ENCODE measurements at regions not wholly inside any gene's neighbourhood (a gene's known extent, or its start where the extent isn't known, plus 50 kb on each side); places are given as distances from the start of the nearest gene placed in this dataset.

GRCh38 chr7:18305866-18306265, 189.7 kb upstream of the HDAC9 start:
- Histone ChIP-seq H3K9me3 (ENCODE audit: insufficient read depth, low read depth, low read length) (no peaks in the 10 kb centered on the region), H3K79me2 (ENCODE audit: insufficient read depth, low read length) (peaks cover 97% of the 10 kb centered on the region), H3K4me2 (ENCODE audit: low read depth, low read length, poor library complexity, severe bottlenecking) (no peak overlapping the region), H3K27me3 (ENCODE audit: insufficient read depth, low read length, poor library complexity, severe bottlenecking) (no peaks in the 10 kb centered on the region), H3K9ac (ENCODE audit: low read depth, low read length, poor library complexity, severe bottlenecking) (no peak overlapping the region), H3K4me1 (ENCODE audit: insufficient read depth, low read length, poor library complexity, severe bottlenecking) (peaks cover 28% of the 10 kb centered on the region), H3F3A (ENCODE audit: low read depth) (no peaks in the 10 kb centered on the region), H3K9me2 (replicated peaks; ENCODE audit: low read depth, low read length) (no peaks in the 10 kb centered on the region), H3K4me3 (ENCODE audit: low read length, poor library complexity, severe bottlenecking) (no peak overlapping the region), H2AFZ (ENCODE audit: low read length) (no peak overlapping the region), H3K36me3 (ENCODE audit: insufficient read depth, low read length) (no peaks in the 10 kb centered on the region), H4K20me1 (ENCODE audit: insufficient read depth, low read length, poor library complexity, severe bottlenecking) (peaks cover 43% of the 10 kb centered on the region)
- TF ChIP-seq EZH2phosphoT487 (IDR thresholded peaks at IDR 0.05; ENCODE audit: borderline replicate concordance) (no peak), CTCF (conservative IDR thresholded peaks at IDR 0.05; ENCODE audit: low read length) (no peak)

DNA sequence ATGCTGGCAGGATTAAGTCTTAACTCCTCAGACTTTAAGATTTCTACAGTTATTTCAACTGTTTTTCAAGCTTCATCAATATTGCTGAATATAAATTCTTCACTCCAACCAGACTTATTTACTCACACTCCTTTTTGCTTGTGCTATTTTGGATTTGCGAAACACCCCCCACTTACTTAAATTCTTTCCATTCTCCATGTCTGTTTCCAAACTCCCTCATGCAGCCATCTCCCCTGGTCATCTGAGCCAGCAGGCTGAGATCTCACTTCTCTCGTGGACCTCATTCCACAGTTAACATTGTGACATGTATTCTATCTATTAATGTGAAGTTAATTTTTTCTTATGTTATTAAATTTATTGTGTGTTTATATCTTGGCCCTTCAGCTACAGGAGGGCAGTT, 188.9 kb upstream of the HDAC9 start:
- H3K79me2 ChIP-seq (ENCODE audit: insufficient read depth, low read length), result peaks cover 92% of the 10 kb centered on the region
- no peak overlapping the region for H2AFZ ChIP-seq (ENCODE audit: low read length)
- H3F3A ChIP-seq (ENCODE audit: low read depth), result no peaks in the 10 kb centered on the region
- H3K36me3 ChIP-seq (ENCODE audit: insufficient read depth, low read length), result no peaks in the 10 kb centered on the region
- peaks cover 23% of the 10 kb centered on the region for H3K4me1 ChIP-seq (ENCODE audit: insufficient read depth, low read length, poor library complexity, severe bottlenecking)
- H3K27me3 ChIP-seq (ENCODE audit: insufficient read depth, low read length, poor library complexity, severe bottlenecking), result no peaks in the 10 kb centered on the region
- H4K20me1 ChIP-seq (ENCODE audit: insufficient read depth, low read length, poor library complexity, severe bottlenecking), result peaks cover 41% of the 10 kb centered on the region
- no peak overlapping the region for H3K9ac ChIP-seq (ENCODE audit: low read depth, low read length, poor library complexity, severe bottlenecking)
- no peak overlapping the region for H3K4me2 ChIP-seq (ENCODE audit: low read depth, low read length, poor library complexity, severe bottlenecking)
- no peak for TF ChIP-seq CTCF (conservative IDR thresholded peaks at IDR 0.05; ENCODE audit: low read length)
- no peak for TF ChIP-seq EZH2phosphoT487 (IDR thresholded peaks at IDR 0.05; ENCODE audit: borderline replicate concordance)
- H3K9me3 ChIP-seq (ENCODE audit: insufficient read depth, low read depth, low read length), result no peaks in the 10 kb centered on the region
- no peaks in the 10 kb centered on the region for H3K9me2 ChIP-seq (replicated peaks; ENCODE audit: low read depth, low read length)
- H3K4me3 ChIP-seq (ENCODE audit: low read length, poor library complexity, severe bottlenecking), result no peak overlapping the region

- TF ChIP-seq EZH2phosphoT487 (IDR thresholded peaks at IDR 0.05; ENCODE audit: borderline replicate concordance), result no peak
- no peak for TF ChIP-seq CTCF (conservative IDR thresholded peaks at IDR 0.05; ENCODE audit: low read length)
- Histone ChIP-seq H3K4me3 (ENCODE audit: low read length, poor library complexity, severe bottlenecking) (no peak overlapping the region), H3F3A (ENCODE audit: low read depth) (no peaks in the 10 kb centered on the region), H3K9me2 (replicated peaks; ENCODE audit: low read depth, low read length) (no peaks in the 10 kb centered on the region), H3K27me3 (ENCODE audit: insufficient read depth, low read length, poor library complexity, severe bottlenecking) (no peaks in the 10 kb centered on the region), H3K79me2 (ENCODE audit: insufficient read depth, low read length) (peaks cover 92% of the 10 kb centered on the region), H3K4me2 (ENCODE audit: low read depth, low read length, poor library complexity, severe bottlenecking) (no peak overlapping the region), H2AFZ (ENCODE audit: low read length) (no peak overlapping the region), H4K20me1 (ENCODE audit: insufficient read depth, low read length, poor library complexity, severe bottlenecking) (peaks cover 53% of the 10 kb centered on the region), H3K9me3 (ENCODE audit: insufficient read depth, low read depth, low read length) (no peaks in the 10 kb centered on the region), H3K4me1 (ENCODE audit: insufficient read depth, low read length, poor library complexity, severe bottlenecking) (peaks cover 36% of the 10 kb centered on the region), H3K9ac (ENCODE audit: low read depth, low read length, poor library complexity, severe bottlenecking) (no peak overlapping the region), H3K36me3 (ENCODE audit: insufficient read depth, low read length) (no peaks in the 10 kb centered on the region)
Observed at GRCh38 chr7:18308938-18309337, 186.6 kb upstream of the HDAC9 start.
